ENCODE measurements at regions not wholly inside any gene's neighbourhood (a gene's known extent, or its start where the extent isn't known, plus 50 kb on each side); places are given as distances from the start of the nearest gene placed in this dataset.

DNA sequence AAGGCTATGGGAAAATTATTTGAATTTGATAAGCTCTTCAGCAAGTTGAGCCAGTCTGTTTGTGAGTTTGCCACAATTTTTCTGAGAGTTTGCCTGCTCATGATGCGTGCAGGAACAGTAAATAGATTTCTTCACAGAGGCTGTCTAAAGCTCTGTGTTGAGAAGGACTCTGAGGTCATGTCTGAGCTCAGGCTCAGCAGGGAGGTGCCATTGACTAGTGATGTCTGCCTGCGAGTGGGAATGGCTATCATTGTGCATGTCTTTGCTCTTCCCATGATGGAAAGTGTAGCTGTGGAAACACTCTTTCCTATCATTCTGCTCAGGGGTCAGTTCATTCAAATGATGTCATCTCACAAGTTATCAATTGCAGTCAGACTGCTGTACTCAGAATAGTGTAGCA is 142.8 kb downstream of the RASEF start:
- TF ChIP-seq CTCF (IDR thresholded peaks at IDR 0.05; ENCODE audit: borderline replicate concordance, extremely low read depth, low read length, poor library complexity, severe bottlenecking) (no peak), EZH2 (IDR thresholded peaks at IDR 0.05; ENCODE audit: borderline replicate concordance, low read depth, low read length, severe bottlenecking) (no peak)
